K562 (cell line): ENCODE measurements at regions not wholly inside any gene's neighbourhood (a gene's known extent, or its start where the extent isn't known, plus 50 kb on each side); places are given as distances from the start of the nearest gene placed in this dataset.

ENCODE experiments used
- ATAC-seq: fragments of 200-7000 bp; cut with Tn5 transposase; 3 replicates; pipeline ENCODE4 v1.9.1; 2020; ENCODE audit warnings: moderate library complexity
- BruUV-seq: library from RNA; stranded (reverse); fragments of 400-500 nt; replicated peaks from 2 replicates; lab custom pipeline; 2021; lab: Mats Ljungman, UMichigan
- CTCF ChIA-PET: fragments of 300-600 bp; formaldehyde crosslinking; extraction: SDS; loops from one replicate; lab custom pipeline; 2021; ENCODE audit warnings: low intra/inter-chr PET ratio; lab: Yijun Ruan, JAX
- POLR2A ChIA-PET: fragments of 300-600, 350-650 bp; sonication (Branson Sonifier 250); formaldehyde crosslinking; extraction: SDS; loops from one replicate; lab custom pipeline; 2021; ENCODE audit warnings: antibody characterized with exemption, inconsistent platforms; lab: Yijun Ruan, JAX
- DNase-seq, 4 experiments: peaks; one replicate each; pipeline versions ENCODE4 v3.0.0 to v3.0.0-alpha.2; 2011 to 2018; ENCODE audit warnings: low spot score in 3 of 4, mixed read lengths in 3 of 4; ENCODE audit errors: extremely low read depth in 1 of 4
- FAIRE-seq: peaks from 2 replicates; lab custom pipeline; 2011; peaks lifted over from hg19 to GRCh38; lab: Jason Lieb, UNC
- H2AFZ ChIP-seq: 2 replicates; pipeline ENCODE4 v1.6.0; 2011; ENCODE audit warnings: low read depth, low read length, control low read depth, inconsistent platforms
- H3K27ac ChIP-seq: fragments of 200-600 bp; 3 replicates; pipeline ENCODE4 v1.8.0; 2011; ENCODE audit warnings: low read depth, mild to moderate bottlenecking, control low read depth, inconsistent platforms, low read length, moderate library complexity, mixed read lengths; ENCODE audit errors: extremely low read depth
- H3K27me3 ChIP-seq, 2 experiments: fragments of 300-600 bp in 1 of 2; 2 replicates in 1 of 2; 3 replicates in 1 of 2; pipeline versions ENCODE4 v1.6.0 to v1.8.0; 2011; ENCODE audit warnings: inconsistent platforms in 2 of 2, low read length in 2 of 2, mild to moderate bottlenecking in 1 of 2, mixed read lengths in 1 of 2, moderate library complexity in 1 of 2; ENCODE audit not compliant: control insufficient read depth in 2 of 2, insufficient read depth in 2 of 2
- H3K36me3 ChIP-seq: fragments of 300-600 bp; 3 replicates; pipeline ENCODE4 v1.8.0; 2011; ENCODE audit warnings: mild to moderate bottlenecking, low read length, inconsistent platforms; ENCODE audit not compliant: control insufficient read depth, insufficient read depth
- H3K4me1 ChIP-seq, 2 experiments: fragments of 200-600 bp in 1 of 2; replicated peaks in 1 of 2; 2 replicates in 1 of 2; 3 replicates in 1 of 2; pipeline versions ENCODE4 v1.5.1 to v1.8.0; 2011; ENCODE audit warnings: inconsistent platforms in 2 of 2, low read length in 2 of 2, mild to moderate bottlenecking in 1 of 2, mixed read lengths in 1 of 2, moderate library complexity in 1 of 2; ENCODE audit not compliant: control insufficient read depth in 2 of 2, insufficient read depth in 2 of 2
- H3K4me2 ChIP-seq: 2 replicates; pipeline ENCODE4 v1.6.1; 2011; ENCODE audit warnings: low read length, control low read depth, inconsistent platforms, mixed read lengths; ENCODE audit not compliant: insufficient read depth
- H3K4me3 ChIP-seq: fragments of 200-600 bp; sonication (generic), shearing (Covaris generic); 2 replicates; pipeline ENCODE4 v1.5.1; 2016; ENCODE audit warnings: control low read depth, inconsistent platforms
- H3K79me2 ChIP-seq: fragments of 200-600 bp; 3 replicates; pipeline ENCODE4 v1.8.0; 2011; ENCODE audit warnings: low read length, inconsistent platforms; ENCODE audit not compliant: control insufficient read depth, insufficient read depth
- H3K9ac ChIP-seq, 2 experiments: 2 replicates each; pipeline versions ENCODE4 v1.6.0 to v1.6.1; 2011; ENCODE audit warnings: low read depth in 2 of 2, low read length in 2 of 2, control low read depth in 1 of 2, inconsistent platforms in 1 of 2, mild to moderate bottlenecking in 1 of 2, mixed read lengths in 1 of 2; ENCODE audit not compliant: insufficient read depth in 1 of 2
- H3K9me1 ChIP-seq: one replicate; pipeline ENCODE4 v1.6.0; 2011; ENCODE audit warnings: inconsistent platforms, mild to moderate bottlenecking, low read length, moderate library complexity; ENCODE audit not compliant: control insufficient read depth, insufficient read depth
- H3K9me3 ChIP-seq: replicated peaks from 2 replicates; pipeline ENCODE4 v1.5.1; 2011; ENCODE audit warnings: low read depth, low read length, inconsistent platforms; ENCODE audit not compliant: control insufficient read depth, insufficient read depth
- H4K20me1 ChIP-seq: replicated peaks from 2 replicates; pipeline ENCODE4 v1.6.1; 2011; ENCODE audit warnings: low read length, inconsistent platforms, mixed read lengths; ENCODE audit not compliant: control insufficient read depth, insufficient read depth
- CBX8 ChIP-seq: fragments of 200-600 bp; sonication (generic); IDR thresholded peaks from 2 replicates; pipeline ENCODE4 v1.6.1; 2012; ENCODE audit warnings: borderline replicate concordance, mixed run types, low read depth, mild to moderate bottlenecking, moderate library complexity, mixed read lengths, low read length, control low read depth, inconsistent platforms; ENCODE audit not compliant: poor library complexity, severe bottlenecking; ENCODE audit errors: extremely low read depth
- ESRRA ChIP-seq: fragments of 450-650 bp; IDR thresholded peaks from 2 replicates; pipeline ENCODE4 v1.6.1; 2014; ENCODE audit warnings: low read depth, mild to moderate bottlenecking, moderate library complexity, borderline replicate concordance
- GATA2 ChIP-seq: sonication (generic); formaldehyde crosslinking; IDR thresholded peaks from 2 replicates; pipeline ENCODE4 v1.4.0; 2020; ENCODE audit warnings: mild to moderate bottlenecking, missing genetic modification reagents
- HDAC6 ChIP-seq: IDR thresholded peaks from 2 replicates; pipeline ENCODE4 v1.6.1; 2012; ENCODE audit warnings: low read depth, mild to moderate bottlenecking, control low read depth, inconsistent platforms, low read length, moderate library complexity
- HOXB6 ChIP-seq: fragments of 250-450 bp; sonication (Bioruptor Pico); IDR thresholded peaks from 2 replicates; pipeline ENCODE4 v1.5.1; 2022; ENCODE audit warnings: mild to moderate bottlenecking, borderline replicate concordance
- KAT8 ChIP-seq: fragments of 450-650 bp; IDR thresholded peaks from 2 replicates; pipeline ENCODE4 v1.6.1; 2016; ENCODE audit warnings: low read depth, mild to moderate bottlenecking
- KLF10 ChIP-seq: fragments of 250-450 bp; sonication (Bioruptor Pico); IDR thresholded peaks from 2 replicates; pipeline ENCODE4 v1.6.1; 2021; ENCODE audit warnings: matching md5 sums
- NR2F6 ChIP-seq: fragments of 450-650 bp; formaldehyde crosslinking; IDR thresholded peaks from 2 replicates; pipeline ENCODE4 v1.4.0; 2020; ENCODE audit warnings: mild to moderate bottlenecking
- OTX1 ChIP-seq: fragments of 450-650 bp; formaldehyde crosslinking; IDR thresholded peaks from 2 replicates; pipeline ENCODE4 v1.4.0; 2022; ENCODE audit warnings: mild to moderate bottlenecking
- PPARD ChIP-seq: fragments of 250-450 bp; sonication (Bioruptor Pico); IDR thresholded peaks from 2 replicates; pipeline ENCODE4 v1.8.0; 2022; ENCODE audit warnings: inconsistent platforms, mild to moderate bottlenecking, moderate library complexity
- RFX5 ChIP-seq: IDR thresholded peaks from 2 replicates; pipeline ENCODE4 v1.6.1; 2011; ENCODE audit warnings: low read depth, mild to moderate bottlenecking, improper control_type of control experiment, low read length
- ZBTB40 ChIP-seq, 2 experiments: fragments of 450-650 bp in 1 of 2; sonication (generic) in 1 of 2; formaldehyde crosslinking in 1 of 2; IDR thresholded peaks; 2 replicates each; pipeline versions ENCODE4 v1.7.1 to v1.9.0; 2016 to 2022; ENCODE audit warnings: inconsistent platforms in 1 of 2, mild to moderate bottlenecking in 1 of 2, missing genetic modification reagents in 1 of 2
- ZNF57 ChIP-seq: fragments of 450-650 bp; formaldehyde crosslinking; IDR thresholded peaks from 2 replicates; pipeline ENCODE4 v1.4.0; 2020; ENCODE audit warnings: mild to moderate bottlenecking, moderate library complexity
- ZSCAN32 ChIP-seq: fragments of 450-650 bp; formaldehyde crosslinking; IDR thresholded peaks from 2 replicates; pipeline ENCODE4 v1.4.0; 2020; ENCODE audit warnings: mild to moderate bottlenecking, moderate library complexity
- WGBS: fragments of 100-300 bp; shearing (Covaris generic); methylation state at CpG from one replicate; pipeline ENCODE4 v1.1.6; 2016; ENCODE audit warnings: low coverage, mixed read lengths; ENCODE audit not compliant: insufficient coverage; ENCODE audit errors: missing lambda C conversion rate; 5-methylcytosine and 5-hydroxymethylcytosine counted together
- in situ Hi-C: fragments of 300-500 bp; cut with MboI; formaldehyde crosslinking; loops from 4 replicates; pipeline ENCODE4 v1.15.0; 2018; ENCODE audit warnings: inconsistent platforms, mixed read lengths
- intact Hi-C: fragments of 100-400 bp; cut with micrococcal nuclease; formaldehyde crosslinking; loops from 2 replicates; pipeline ENCODE4 v1.14.2; 2022

GRCh38 chr15:101539930-101540329 is 50.4 kb upstream of the PCSK6 start:
- WGBS = 0% methylated on average over 7 of the region's 7 CpGs
- Histone ChIP-seq H2AFZ (no peak overlapping the region), H3K27ac (no peak overlapping the region), H3K79me2 (no peaks in the 10 kb centered on the region), H3K27me3 (peaks cover 48 to 62% of the 10 kb centered on the region in 2 experiments), H3K4me2 (no peak overlapping the region), H3K36me3 (no peaks in the 10 kb centered on the region), H3K4me1 (peaks cover 0 to 3% of the 10 kb centered on the region in 2 experiments; a peak in 1 of 5 replicates), H3K9me3 (no peaks in the 10 kb centered on the region), H3K4me3 (no peak overlapping the region), H3K9me1 (no peaks in the 10 kb centered on the region), H4K20me1 (no peaks in the 10 kb centered on the region; the same call in 1 of the 2 replicates), H3K9ac (no peak overlapping the region)
- no peak for FAIRE-seq
- intact Hi-C loops = loop anchor here (2.0 kb wide), 1 partner anchor 101 kb away; no protein-coding TSS in a partner anchor
- BruUV-seq = no TSS peak
- in situ Hi-C loops = no loop called here
- POLR2A ChIA-PET = no interaction called here
- CTCF ChIA-PET = no interaction called here
- ATAC-seq = no peak
- DNase-seq = no peak
- TF ChIP-seq RFX5 = no peak
- no peak for TF ChIP-seq HDAC6
- TF ChIP-seq ESRRA = no peak
- TF ChIP-seq KAT8 = no peak
- TF ChIP-seq ZBTB40 (IDR thresholded peaks at IDR 0.05) = no peak
- no peak for TF ChIP-seq ZBTB40 (CRISPR knock-in tag; IDR thresholded peaks at IDR 0.05)
- no peak for TF ChIP-seq ZSCAN32 (CRISPR knock-in tag)
- TF ChIP-seq HOXB6 (CRISPR knock-in tag) = no peak
- no peak for TF ChIP-seq KLF10 (CRISPR knock-in tag)
- TF ChIP-seq CBX8 = no peak
- TF ChIP-seq OTX1 (CRISPR knock-in tag) = no peak
- no peak for TF ChIP-seq GATA2 (CRISPR knock-in tag)
- TF ChIP-seq PPARD = no peak
- no peak for TF ChIP-seq NR2F6 (CRISPR knock-in tag)
- TF ChIP-seq ZNF57 (CRISPR knock-in tag) = no peak
